ENCODE measurements at regions not wholly inside any gene's neighbourhood (a gene's known extent, or its start where the extent isn't known, plus 50 kb on each side); places are given as distances from the start of the nearest gene placed in this dataset.

GRCh38 chr9:85258236-85258635 is 483.5 kb downstream of the AGTPBP1 start:
- Histone ChIP-seq H4K8ac (ENCODE audit: low read depth in 2 of 2, low read length in 2 of 2) (no peak overlapping the region), H3K27me3 (ENCODE audit: control insufficient read depth, insufficient read depth, low read length) (no peaks in the 10 kb centered on the region), H2BK15ac (ENCODE audit: low read depth, low read length) (no peak overlapping the region), H3K14ac (replicated peaks; ENCODE audit: low read depth, low read length) (no peak overlapping the region), H2AFZ (replicated peaks; ENCODE audit: low read length, poor library complexity) (no peak overlapping the region), H3K4me2 (ENCODE audit: low read depth, low read length) (no peak overlapping the region), H3K4me1 (ENCODE audit: control insufficient read depth, insufficient read depth, low read length) (no peaks in the 10 kb centered on the region), H3K56ac (ENCODE audit: extremely low read depth, insufficient read depth, low read length) (no peak overlapping the region), H3K27ac (ENCODE audit: insufficient read depth, low read length) (no peak overlapping the region), H2AK5ac (ENCODE audit: low read depth, low read length) (no peak overlapping the region), H2BK20ac (ENCODE audit: low read depth, low read length) (no peak overlapping the region), H2AK9ac (replicated peaks; ENCODE audit: low read depth, low read length, poor library complexity) (no peak overlapping the region), H3K4ac (ENCODE audit: low read depth, low read length) (no peak overlapping the region), H2BK5ac (ENCODE audit: low read depth, low read length, poor library complexity, severe bottlenecking) (no peak overlapping the region), H3K9ac (ENCODE audit: low read depth, low read length) (no peak overlapping the region), H3K23ac (ENCODE audit: low read depth, low read length) (no peak overlapping the region), H3K4me3 (ENCODE audit: insufficient read depth, low read depth, low read length) (no peak overlapping the region), H4K20me1 (ENCODE audit: insufficient read depth, low read length) (no peaks in the 10 kb centered on the region), H2BK120ac (ENCODE audit: low read depth, low read length) (no peak overlapping the region), H3K9me3 (ENCODE audit: control insufficient read depth, insufficient read depth, low read length) (peaks cover 8% of the 10 kb centered on the region; the same call in 1 of the 2 replicates), H3K36me3 (ENCODE audit: control insufficient read depth, insufficient read depth, low read length) (no peaks in the 10 kb centered on the region), H4K91ac (ENCODE audit: insufficient read depth, low read depth, low read length) (no peak overlapping the region), H4K5ac (ENCODE audit: low read depth, low read length) (no peak overlapping the region), H3K9me1 (ENCODE audit: insufficient read depth, low read length) (no peaks in the 10 kb centered on the region), H3K18ac (ENCODE audit: low read depth, low read length) (no peak overlapping the region), H3K79me1 (ENCODE audit: low read depth in 1 of 2, low read length in 2 of 2) (no peaks in the 10 kb centered on the region)
- ChIA-PET CTCF (no interaction called here), POLR2A (ENCODE audit: unreplicated experiment) (no interaction called here)
- in situ Hi-C loops (cut with MboI; ENCODE audit: low sequenced_read_pairs): no loop called here
- dilution Hi-C loops (cut with HindIII; ENCODE audit: low sequenced_read_pairs, unreplicated experiment): no loop called here
- WGBS, 2 experiments (ENCODE audit: extremely low coverage in 2 of 2, insufficient read length in 1 of 2): 0% methylated on average over 1 of the region's 7 CpGs; no CpG with 5 or more reads in 1 of the 2 experiments
- no TSS peak for BruUV-seq (replicated peaks)
- no peak for ATAC-seq (ENCODE audit: low read depth)
- intact Hi-C loops (cut with micrococcal nuclease): no loop called here
- no peak for TF ChIP-seq CHD1 (IDR thresholded peaks at IDR 0.05; ENCODE audit: low read depth, low read length)
- no peak for TF ChIP-seq USF2 (IDR thresholded peaks at IDR 0.05; ENCODE audit: low read depth, low read length)
- TF ChIP-seq RFX5 (IDR thresholded peaks at IDR 0.05; ENCODE audit: low read depth, low read length): no peak
- no peak for TF ChIP-seq POLR2A (IDR thresholded peaks at IDR 0.05; ENCODE audit: low read depth, low read length)
- TF ChIP-seq NFE2L2 (IDR thresholded peaks at IDR 0.05; ENCODE audit: low read depth, low read length): no peak
- TF ChIP-seq BHLHE40 (IDR thresholded peaks at IDR 0.05; ENCODE audit: low read depth, low read length): no peak
- TF ChIP-seq MAZ (IDR thresholded peaks at IDR 0.05; ENCODE audit: borderline replicate concordance, low read depth, low read length): no peak
- no peak for TF ChIP-seq ELK1 (IDR thresholded peaks at IDR 0.05; ENCODE audit: borderline replicate concordance, low read depth, low read length)
- no peak for DNase-seq
